HCT116 (cell line): ENCODE measurements at regions not wholly inside any gene's neighbourhood (a gene's known extent, or its start where the extent isn't known, plus 50 kb on each side); places are given as distances from the start of the nearest gene placed in this dataset.

ENCODE experiments used
- ATAC-seq: fragments of 200-7000 bp; cut with Tn5 transposase; 2 replicates; pipeline ENCODE4 v1.9.1; 2020; ENCODE audit warnings: mild to moderate bottlenecking, moderate library complexity
- BruUV-seq: library from RNA; stranded (reverse); fragments of 400-500 nt; replicated peaks from 2 replicates; lab custom pipeline; 2021; lab: Mats Ljungman, UMichigan
- CTCF ChIA-PET: fragments of 300-600 bp; sonication (Branson Sonifier 250); formaldehyde crosslinking; loops from one replicate; lab custom pipeline; 2021; ENCODE audit warnings: antibody characterized with exemption; lab: Charles Lee
- POLR2A ChIA-PET: fragments of 300-600, 350-600 bp; sonication (Branson Sonifier 250); formaldehyde crosslinking; loops from one replicate; lab custom pipeline; 2021; ENCODE audit warnings: antibody characterized with exemption; lab: Charles Lee
- RAD21 ChIA-PET, 2 experiments: fragments of 300-600 bp; sonication (Branson Sonifier 250); formaldehyde crosslinking; loops; one replicate each; lab custom pipeline; 2023; ENCODE audit warnings: low total read pairs in 2 of 2; ENCODE audit not compliant: uncharacterized antibody in 2 of 2, unreplicated experiment in 2 of 2, low non-redundant PET in 1 of 2; lab: Charles Lee
- DNase-seq: peaks from one replicate; pipeline ENCODE4 v3.0.0-alpha.2; 2010; ENCODE audit warnings: low read depth, low spot score
- H2AFZ ChIP-seq: fragments of 200-600 bp; shearing (Covaris generic), sonication (generic); 2 replicates; pipeline ENCODE4 v1.6.1; 2017; ENCODE audit warnings: low read depth, mixed run types, mixed read lengths, antibody characterized with exemption, low read length; ENCODE audit not compliant: poor library complexity, severe bottlenecking
- H3K27ac ChIP-seq: 2 replicates; pipeline ENCODE4 v1.5.1; 2012; ENCODE audit warnings: low read depth, low read length
- H3K27me3 ChIP-seq: fragments of 200-600 bp; sonication (generic); 2 replicates; pipeline ENCODE4 v1.6.1; 2016; ENCODE audit warnings: mixed run types, low read length, mixed read lengths; ENCODE audit not compliant: insufficient read depth
- H3K36me3 ChIP-seq, 2 experiments: fragments of 200-500 bp in 1 of 2; fragments of 200-600 bp in 1 of 2; sonication (Bioruptor generic) in 1 of 2; sonication (generic) in 1 of 2; 2 replicates each; pipeline versions ENCODE4 v1.5.1 to v1.6.1; 2014 to 2016; ENCODE audit warnings: low read length in 2 of 2, inconsistent platforms in 1 of 2, mixed read lengths in 1 of 2, mixed run types in 1 of 2; ENCODE audit not compliant: insufficient read depth in 2 of 2, control insufficient read depth in 1 of 2
- H3K4me1 ChIP-seq, 2 experiments: fragments of 200-600 bp in 1 of 2; sonication (generic) in 1 of 2; 2 replicates each; pipeline versions ENCODE4 v1.5.1 to v1.6.1; 2012 to 2017; ENCODE audit warnings: low read length in 2 of 2, inconsistent platforms in 1 of 2, mild to moderate bottlenecking in 1 of 2, mixed read lengths in 1 of 2, mixed run types in 1 of 2, moderate library complexity in 1 of 2; ENCODE audit not compliant: insufficient read depth in 2 of 2, control insufficient read depth in 1 of 2
- H3K4me2 ChIP-seq: fragments of 200-600 bp; sonication (generic); 2 replicates; pipeline ENCODE4 v1.6.1; 2017; ENCODE audit warnings: mixed run types, low read length, mixed read lengths
- H3K4me3 ChIP-seq, 2 experiments: fragments of 200-600 bp in 1 of 2; sonication (generic) in 1 of 2; replicated peaks in 1 of 2; 2 replicates each; pipeline ENCODE4 v1.5.1; 2011 to 2016; ENCODE audit warnings: low read length in 2 of 2, control low read depth in 1 of 2, low read depth in 1 of 2, mild to moderate bottlenecking in 1 of 2, mixed read lengths in 1 of 2, mixed run types in 1 of 2
- H3K79me2 ChIP-seq: fragments of 200-600 bp; sonication (generic); 2 replicates; pipeline ENCODE4 v1.6.1; 2017; ENCODE audit warnings: mild to moderate bottlenecking, mixed run types, low read length, moderate library complexity, mixed read lengths; ENCODE audit not compliant: insufficient read depth
- H3K9ac ChIP-seq: fragments of 200-600 bp; sonication (generic); 2 replicates; pipeline ENCODE4 v1.6.1; 2016; ENCODE audit warnings: low read length, mixed read lengths
- H3K9me2 ChIP-seq: fragments of 200-600 bp; sonication (generic), shearing (Covaris generic); 2 replicates; pipeline ENCODE4 v1.6.1; 2017; ENCODE audit warnings: mixed run types, mild to moderate bottlenecking, moderate library complexity; ENCODE audit not compliant: insufficient read depth
- H3K9me3 ChIP-seq, 2 experiments: fragments of 200-500 bp in 1 of 2; fragments of 200-600 bp in 1 of 2; sonication (Bioruptor generic) in 1 of 2; sonication (generic) in 1 of 2; 2 replicates each; pipeline ENCODE4 v1.6.1; 2014 to 2017; ENCODE audit warnings: low read length in 2 of 2, mixed read lengths in 2 of 2, inconsistent platforms in 1 of 2, low read depth in 1 of 2, mild to moderate bottlenecking in 1 of 2, mixed run types in 1 of 2, moderate library complexity in 1 of 2; ENCODE audit not compliant: control insufficient read depth in 1 of 2, insufficient read depth in 1 of 2
- H4K20me1 ChIP-seq: fragments of 200-600 bp; sonication (generic), shearing (Covaris generic); 2 replicates; pipeline ENCODE4 v1.6.1; 2017; ENCODE audit warnings: mixed run types, mild to moderate bottlenecking, moderate library complexity; ENCODE audit not compliant: insufficient read depth
- ATF3 ChIP-seq: IDR thresholded peaks from 2 replicates; pipeline ENCODE4 v1.6.1; 2012
- CEBPB ChIP-seq: IDR thresholded peaks from 2 replicates; pipeline ENCODE4 v1.6.1; 2012; ENCODE audit warnings: low read depth
- CTCF ChIP-seq, 3 experiments: fragments of 200-600 bp in 1 of 3; sonication (generic) in 1 of 3; IDR thresholded peaks in 2 of 3; conservative IDR thresholded peaks in 1 of 3; 2 replicates each; pipeline ENCODE4 v1.5.1; 2012 to 2017; ENCODE audit warnings: low read depth in 2 of 3, low read length in 2 of 3, antibody characterized with exemption in 1 of 3, borderline replicate concordance in 1 of 3, control low read depth in 1 of 3, mild to moderate bottlenecking in 1 of 3, mixed read lengths in 1 of 3, mixed run types in 1 of 3, moderate library complexity in 1 of 3; ENCODE audit not compliant: insufficient read depth in 1 of 3
- EGR1 ChIP-seq: IDR thresholded peaks from 2 replicates; pipeline ENCODE4 v1.6.1; 2012; ENCODE audit warnings: low read depth
- ELF1 ChIP-seq: IDR thresholded peaks from 2 replicates; pipeline ENCODE4 v1.6.1; 2012; ENCODE audit warnings: low read depth, borderline replicate concordance
- EZH2 ChIP-seq: fragments of 200-600 bp; sonication (generic); IDR thresholded peaks from 2 replicates; pipeline ENCODE4 v1.6.1; 2017; ENCODE audit warnings: antibody characterized with exemption, mixed run types
- EZH2phosphoT487 ChIP-seq: fragments of 200-600 bp; IDR thresholded peaks from 2 replicates; pipeline ENCODE4 v1.6.1; 2018; ENCODE audit warnings: antibody characterized with exemption, borderline replicate concordance
- FOSL1 ChIP-seq: IDR thresholded peaks from 2 replicates; pipeline ENCODE4 v1.6.1; 2012; ENCODE audit warnings: low read depth
- POLR2A ChIP-seq: IDR thresholded peaks from 2 replicates; pipeline ENCODE4 v1.7.0; 2011; ENCODE audit warnings: borderline replicate concordance; ENCODE audit not compliant: insufficient read depth, insufficient read length; ENCODE audit errors: extremely low read depth
- POLR2AphosphoS5 ChIP-seq: IDR thresholded peaks from 2 replicates; pipeline ENCODE4 v1.6.1; 2011; ENCODE audit warnings: mild to moderate bottlenecking, low read depth, low read length, moderate library complexity
- RAD21 ChIP-seq: IDR thresholded peaks from 2 replicates; pipeline ENCODE4 v1.6.1; 2012; ENCODE audit warnings: low read depth, mild to moderate bottlenecking
- SIN3A ChIP-seq: IDR thresholded peaks from 2 replicates; pipeline ENCODE4 v1.6.1; 2012; ENCODE audit warnings: low read depth
- SP1 ChIP-seq: IDR thresholded peaks from 2 replicates; pipeline ENCODE4 v1.6.1; 2012; ENCODE audit warnings: low read depth
- SRF ChIP-seq: IDR thresholded peaks from 2 replicates; pipeline ENCODE4 v1.6.1; 2012; ENCODE audit warnings: low read depth
- ZBTB33 ChIP-seq: IDR thresholded peaks from 2 replicates; pipeline ENCODE4 v1.6.1; 2011; ENCODE audit warnings: mild to moderate bottlenecking, low read length, moderate library complexity; ENCODE audit not compliant: insufficient replicate concordance; ENCODE audit errors: extremely low read depth
- ZFX ChIP-seq: fragments of 450-650 bp; IDR thresholded peaks from 2 replicates; pipeline ENCODE4 v1.6.1; 2017
- ZNF274 ChIP-seq: fragments of 200-500 bp; sonication (Bioruptor generic); IDR thresholded peaks from 2 replicates; pipeline ENCODE4 v1.6.1; 2014; ENCODE audit warnings: mild to moderate bottlenecking, low read depth, low read length, inconsistent platforms
- intact Hi-C: fragments of 100-400 bp; cut with micrococcal nuclease; formaldehyde crosslinking; loops from 2 replicates; pipeline ENCODE4 v1.10.0; 2022

- Histone ChIP-seq H3K27me3 (no peaks in the 10 kb centered on the region), H2AFZ (no peak overlapping the region), H3K9ac (no peak overlapping the region), H3K4me3 (no peak overlapping the region), H3K4me1 (no peaks in the 10 kb centered on the region), H3K36me3 (no peaks in the 10 kb centered on the region), H3K27ac (no peak overlapping the region), H3K9me2 (no peaks in the 10 kb centered on the region), H3K79me2 (no peaks in the 10 kb centered on the region), H3K9me3 (no peaks in the 10 kb centered on the region), H4K20me1 (no peaks in the 10 kb centered on the region), H3K4me2 (no peak overlapping the region)
- CTCF ChIA-PET: no interaction called here
- POLR2A ChIA-PET: no interaction called here
- TF ChIP-seq ZFX: no peak
- TF ChIP-seq POLR2A: no peak
- TF ChIP-seq SP1: no peak
- no peak for TF ChIP-seq ATF3
- no peak for TF ChIP-seq RAD21
- no peak for TF ChIP-seq SIN3A
- no peak for TF ChIP-seq SRF
- TF ChIP-seq CEBPB: no peak
- no peak for TF ChIP-seq CTCF (IDR thresholded peaks at IDR 0.05 in 2 of 3, conservative IDR thresholded peaks at IDR 0.05 in 1 of 3; ENCODE audit: borderline replicate concordance in 1 of 3, insufficient read depth in 1 of 3, low read depth in 2 of 3, low read length in 2 of 3)
- TF ChIP-seq ZNF274: no peak
- TF ChIP-seq EGR1: no peak
- no peak for TF ChIP-seq POLR2AphosphoS5
- no TSS peak for BruUV-seq
- intact Hi-C loops: no loop called here
- RAD21 ChIA-PET: no interaction called here
- DNase-seq (no peak), ATAC-seq (no peak)
These were observed 255.7 kb upstream of the FAR2 start for GRCh38 chr12:28893365-28893764.

GRCh38 chr12:28893856-28894255 is 255.2 kb upstream of the FAR2 start:
- Histone ChIP-seq H3K4me1 (no peaks in the 10 kb centered on the region), H3K4me3 (no peak overlapping the region), H2AFZ (no peak overlapping the region), H3K9me3 (no peaks in the 10 kb centered on the region), H3K4me2 (no peak overlapping the region), H4K20me1 (no peaks in the 10 kb centered on the region), H3K9ac (no peak overlapping the region), H3K27me3 (no peaks in the 10 kb centered on the region), H3K79me2 (no peaks in the 10 kb centered on the region), H3K27ac (no peak overlapping the region), H3K9me2 (no peaks in the 10 kb centered on the region), H3K36me3 (no peaks in the 10 kb centered on the region)
- no TSS peak for BruUV-seq
- ChIA-PET RAD21 (no interaction called here), POLR2A (no interaction called here), CTCF (no interaction called here)
- intact Hi-C loops: no loop called here
- ATAC-seq (no peak), DNase-seq (no peak)
- TF ChIP-seq EZH2 (no peak), EZH2phosphoT487 (no peak), FOSL1 (no peak), SRF (no peak), ZBTB33 (no peak), POLR2AphosphoS5 (no peak), RAD21 (no peak), SIN3A (no peak), CTCF (IDR thresholded peaks at IDR 0.05 in 2 of 3, conservative IDR thresholded peaks at IDR 0.05 in 1 of 3; ENCODE audit: borderline replicate concordance in 1 of 3, insufficient read depth in 1 of 3, low read depth in 2 of 3, low read length in 2 of 3) (no peak), ELF1 (no peak)
